GM12878 (cell line): ENCODE measurements at regions not wholly inside any gene's neighbourhood (a gene's known extent, or its start where the extent isn't known, plus 50 kb on each side); places are given as distances from the start of the nearest gene placed in this dataset.

Experiments
- NFYB ChIP-seq: IDR thresholded peaks from 2 replicates; pipeline ENCODE4 v1.6.1; 2011; ENCODE audit warnings: low read depth, mild to moderate bottlenecking, low read length, improper control_type of control experiment, moderate library complexity; ENCODE audit not compliant: insufficient read depth
- RCOR1 ChIP-seq: conservative IDR thresholded peaks from 2 replicates; pipeline ENCODE4 v1.6.1; 2012; ENCODE audit warnings: low read depth, low read length, improper control_type of control experiment

DNA sequence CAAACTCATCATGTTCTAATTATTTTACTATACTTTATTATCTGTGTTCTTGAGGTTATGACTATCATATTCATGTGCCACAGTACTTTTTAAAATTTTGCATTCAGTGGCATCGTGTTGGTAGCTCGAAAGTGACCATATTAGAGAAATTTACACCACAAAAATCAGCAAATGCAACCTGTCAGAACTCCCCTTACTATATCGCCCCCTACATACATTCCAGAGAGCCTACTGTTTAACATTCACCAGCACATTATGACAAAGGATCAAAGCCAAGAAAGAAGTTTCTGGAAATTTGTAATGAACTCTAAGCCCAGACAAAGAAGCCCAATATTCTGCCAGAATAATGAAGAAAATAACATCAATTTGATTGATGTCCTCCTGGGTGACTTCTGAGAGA is 909.3 kb downstream of the LTN1 start:
- no peak for TF ChIP-seq NFYB
- no peak for TF ChIP-seq RCOR1
